ENCODE measurements at regions not wholly inside any gene's neighbourhood (a gene's known extent, or its start where the extent isn't known, plus 50 kb on each side); places are given as distances from the start of the nearest gene placed in this dataset.
"Not testable (repeated sequence)": the region's sequence is repeated elsewhere in the genome, so short reads cannot be mapped to it uniquely, and the experiment has no call there.

GRCh38 chrY:6685783-6686389 lies 224.6 kb upstream of the TBL1Y start:
- H2AK5ac ChIP-seq (ENCODE audit: low read depth, low read length); POLR2A ChIA-PET (ENCODE audit: partially characterized antibody); H2BK20ac ChIP-seq (ENCODE audit: low read length); H2BK120ac ChIP-seq (replicated peaks; ENCODE audit: low read depth, low read length); H4K91ac ChIP-seq (replicated peaks; ENCODE audit: insufficient read length, low read length); H2BK15ac ChIP-seq (ENCODE audit: low read length); H4K8ac ChIP-seq (ENCODE audit: extremely low read depth, insufficient read depth, low read length); H3K36me3 ChIP-seq (ENCODE audit: control insufficient read depth in 2 of 4, insufficient read depth in 4 of 4, low read length in 3 of 4); DNase-seq (ENCODE audit: low read depth in 1 of 2, low spot score in 2 of 2); H2BK5ac ChIP-seq (ENCODE audit: low read depth, low read length); H3K79me2 ChIP-seq (ENCODE audit: control insufficient read depth in 1 of 2, insufficient read depth in 2 of 2, low read length in 2 of 2); H3K79me1 ChIP-seq (ENCODE audit: low read depth, low read length); H3K23ac ChIP-seq (ENCODE audit: insufficient read length); FAIRE-seq; H2BK12ac ChIP-seq (ENCODE audit: low read depth, low read length); H3K56ac ChIP-seq (replicated peaks; ENCODE audit: insufficient read length, low read depth, low read length); H3K27ac ChIP-seq (ENCODE audit: low read depth, low read length); H3K23me2 ChIP-seq (ENCODE audit: low read depth, low read length); H3K14ac ChIP-seq (ENCODE audit: insufficient read length); CTCF ChIA-PET (ENCODE audit: partially characterized antibody); H4K20me1 ChIP-seq (replicated peaks in 1 of 2; ENCODE audit: control insufficient read depth in 1 of 2, insufficient read depth in 2 of 2, low read length in 2 of 2); H3K9me3 ChIP-seq (ENCODE audit: insufficient read depth in 2 of 2, low read depth in 1 of 2, low read length in 1 of 2); H3K4me1 ChIP-seq (replicated peaks in 1 of 4; ENCODE audit: control insufficient read depth in 3 of 4, insufficient read depth in 4 of 4, low read length in 3 of 4); H3K9ac ChIP-seq (replicated peaks in 1 of 4; ENCODE audit: extremely low read depth in 1 of 4, low read depth in 3 of 4, low read length in 3 of 4); H2AFZ ChIP-seq (ENCODE audit: low read length); H3K4ac ChIP-seq (replicated peaks; ENCODE audit: insufficient read length, low read depth, low read length); H4K5ac ChIP-seq (ENCODE audit: insufficient read length, low read depth, low read length); H3K4me3 ChIP-seq (ENCODE audit: extremely low read depth in 1 of 4, insufficient read depth in 2 of 4, low read depth in 3 of 4, low read length in 4 of 4); H3K4me2 ChIP-seq (ENCODE audit: insufficient read depth in 1 of 2, low read depth in 2 of 2, low read length in 2 of 2); H3K18ac ChIP-seq (ENCODE audit: extremely low read depth, low read length); H3K27me3 ChIP-seq (replicated peaks in 1 of 4; ENCODE audit: control insufficient read depth in 3 of 4, extremely low read depth in 1 of 4, insufficient read depth in 3 of 4, low read length in 3 of 4): not testable (repeated sequence)
- no CpG with 5 or more reads among the region's 16 CpGs for WGBS, 2 experiments (ENCODE audit: extremely low coverage in 1 of 2, insufficient coverage in 1 of 2, insufficient read length in 1 of 2, insufficient replicate concordance in 2 of 2, low coverage in 1 of 2, low lambda C conversion rate in 2 of 2, missing lambda C conversion rate in 1 of 2)

DNA sequence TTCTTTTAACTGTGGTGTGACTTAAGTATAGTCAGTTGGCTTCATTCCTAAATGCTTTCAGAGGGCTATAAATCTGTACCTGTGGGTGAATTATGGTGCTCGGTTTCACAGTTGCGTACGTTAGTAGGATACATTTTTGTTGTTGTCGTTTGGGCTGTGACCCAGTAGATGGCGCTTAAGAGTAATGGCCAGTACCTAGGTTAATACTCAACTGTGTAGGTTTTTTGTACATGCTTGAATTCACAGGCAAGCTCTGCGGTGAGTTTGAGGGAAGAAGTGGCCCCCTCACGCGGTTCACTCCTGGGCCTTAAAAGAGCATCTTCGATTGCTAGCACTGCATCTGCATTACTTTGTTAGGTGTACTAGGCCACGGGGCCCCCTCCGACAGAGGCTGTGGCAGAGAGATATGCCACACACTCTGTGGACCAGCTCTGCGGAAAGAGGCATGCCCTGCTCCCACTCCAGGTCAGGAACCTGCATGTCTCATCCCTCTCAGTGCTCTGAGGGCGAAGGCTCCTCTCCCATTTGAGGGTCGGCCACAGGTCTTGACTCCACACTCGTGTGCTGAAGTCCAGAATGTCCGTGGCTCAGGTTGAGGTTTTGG lies 208.8 kb upstream of the TBL1Y start:
- H4K91ac ChIP-seq (replicated peaks; ENCODE audit: insufficient read length, low read length); H2BK5ac ChIP-seq (ENCODE audit: low read depth, low read length); H2AK5ac ChIP-seq (ENCODE audit: low read depth, low read length); H3K4ac ChIP-seq (replicated peaks; ENCODE audit: insufficient read length, low read depth, low read length); H3K23ac ChIP-seq (ENCODE audit: insufficient read length); H3K14ac ChIP-seq (ENCODE audit: insufficient read length); H3K79me2 ChIP-seq (ENCODE audit: control insufficient read depth in 1 of 2, insufficient read depth in 2 of 2, low read length in 2 of 2); H3K18ac ChIP-seq (ENCODE audit: extremely low read depth, low read length); H3K23me2 ChIP-seq (ENCODE audit: low read depth, low read length); H3K4me1 ChIP-seq (replicated peaks in 1 of 4; ENCODE audit: control insufficient read depth in 3 of 4, insufficient read depth in 4 of 4, low read length in 3 of 4); H3K27me3 ChIP-seq (replicated peaks in 1 of 4; ENCODE audit: control insufficient read depth in 3 of 4, extremely low read depth in 1 of 4, insufficient read depth in 3 of 4, low read length in 3 of 4); FAIRE-seq; H3K4me2 ChIP-seq (ENCODE audit: insufficient read depth in 1 of 2, low read depth in 2 of 2, low read length in 2 of 2); H2BK120ac ChIP-seq (replicated peaks; ENCODE audit: low read depth, low read length); H4K20me1 ChIP-seq (replicated peaks in 1 of 2; ENCODE audit: control insufficient read depth in 1 of 2, insufficient read depth in 2 of 2, low read length in 2 of 2); H2AFZ ChIP-seq (ENCODE audit: low read length); H2BK20ac ChIP-seq (ENCODE audit: low read length); H4K5ac ChIP-seq (ENCODE audit: insufficient read length, low read depth, low read length); H3K79me1 ChIP-seq (ENCODE audit: low read depth, low read length); H2BK12ac ChIP-seq (ENCODE audit: low read depth, low read length); H3K56ac ChIP-seq (replicated peaks; ENCODE audit: insufficient read length, low read depth, low read length); H4K8ac ChIP-seq (ENCODE audit: extremely low read depth, insufficient read depth, low read length); H3K9me3 ChIP-seq (ENCODE audit: insufficient read depth in 2 of 2, low read depth in 1 of 2, low read length in 1 of 2); DNase-seq (ENCODE audit: low read depth in 1 of 2, low spot score in 2 of 2); H3K36me3 ChIP-seq (ENCODE audit: control insufficient read depth in 2 of 4, insufficient read depth in 4 of 4, low read length in 3 of 4); CTCF ChIA-PET (ENCODE audit: partially characterized antibody); H3K4me3 ChIP-seq (ENCODE audit: extremely low read depth in 1 of 4, insufficient read depth in 2 of 4, low read depth in 3 of 4, low read length in 4 of 4); POLR2A ChIA-PET (ENCODE audit: partially characterized antibody); H2BK15ac ChIP-seq (ENCODE audit: low read length); H3K9ac ChIP-seq (replicated peaks in 1 of 4; ENCODE audit: extremely low read depth in 1 of 4, low read depth in 3 of 4, low read length in 3 of 4); H3K27ac ChIP-seq (ENCODE audit: low read depth, low read length): not testable (repeated sequence)
- no CpG with 5 or more reads among the region's 16 CpGs for WGBS, 2 experiments (ENCODE audit: extremely low coverage in 1 of 2, insufficient coverage in 1 of 2, insufficient read length in 1 of 2, insufficient replicate concordance in 2 of 2, low coverage in 1 of 2, low lambda C conversion rate in 2 of 2, missing lambda C conversion rate in 1 of 2)
